H9 (cell line): ENCODE measurements at regions not wholly inside any gene's neighbourhood (a gene's known extent, or its start where the extent isn't known, plus 50 kb on each side); places are given as distances from the start of the nearest gene placed in this dataset.

ENCODE experiments used
- DNase-seq: peaks from one replicate; pipeline ENCODE4 v3.0.0-alpha.2; 2017
- H2AFZ ChIP-seq: one replicate; pipeline ENCODE4 v1.6.1; 2013; ENCODE audit warnings: mild to moderate bottlenecking, low read length, control low read depth, moderate library complexity
- H2AK5ac ChIP-seq: 2 replicates; pipeline ENCODE4 v1.6.1; 2013; ENCODE audit warnings: low read length, control low read depth, mixed read lengths; ENCODE audit not compliant: insufficient read length
- H2BK120ac ChIP-seq: one replicate; pipeline ENCODE4 v1.6.1; 2013; ENCODE audit warnings: low read depth, mild to moderate bottlenecking, low read length, control low read depth, inconsistent platforms; ENCODE audit not compliant: poor library complexity, severe bottlenecking
- H2BK12ac ChIP-seq: 2 replicates; pipeline ENCODE4 v1.6.1; 2013; ENCODE audit warnings: low read length, control low read depth, mixed read lengths, low read depth; ENCODE audit not compliant: insufficient read length
- H2BK15ac ChIP-seq: 2 replicates; pipeline ENCODE4 v1.6.1; 2013; ENCODE audit warnings: low read depth, low read length, control low read depth
- H2BK20ac ChIP-seq: one replicate; pipeline ENCODE4 v1.6.1; 2013; ENCODE audit warnings: low read depth, mild to moderate bottlenecking, low read length, control low read depth, inconsistent platforms; ENCODE audit not compliant: poor library complexity, severe bottlenecking
- H2BK5ac ChIP-seq: 2 replicates; pipeline ENCODE4 v1.6.1; 2013; ENCODE audit warnings: low read length, control low read depth, mixed read lengths; ENCODE audit not compliant: insufficient read length
- H3K14ac ChIP-seq: 2 replicates; pipeline ENCODE4 v1.6.1; 2013; ENCODE audit warnings: low read length, control low read depth; ENCODE audit not compliant: insufficient read depth
- H3K18ac ChIP-seq: 2 replicates; pipeline ENCODE4 v1.6.1; 2013; ENCODE audit warnings: low read depth, mild to moderate bottlenecking, mixed read lengths, low read length, control low read depth; ENCODE audit not compliant: insufficient read length
- H3K23ac ChIP-seq: 2 replicates; pipeline ENCODE4 v1.6.1; 2013; ENCODE audit warnings: low read length, control low read depth, mixed read lengths, low read depth; ENCODE audit not compliant: insufficient read length
- H3K23me2 ChIP-seq: 2 replicates; pipeline ENCODE4 v1.6.1; 2013; ENCODE audit warnings: low read depth, mild to moderate bottlenecking, mixed read lengths, low read length, control low read depth; ENCODE audit not compliant: insufficient read length, poor library complexity, severe bottlenecking
- H3K27ac ChIP-seq: 2 replicates; pipeline ENCODE4 v1.5.1; 2013; ENCODE audit warnings: low read length, control low read depth, mixed read lengths, low read depth; ENCODE audit not compliant: insufficient read length
- H3K27me3 ChIP-seq: 2 replicates; pipeline ENCODE4 v1.6.1; 2013; ENCODE audit warnings: low read length, control low read depth, inconsistent platforms; ENCODE audit not compliant: insufficient read depth
- H3K4ac ChIP-seq: 2 replicates; pipeline ENCODE4 v1.6.1; 2013; ENCODE audit warnings: low read depth, mild to moderate bottlenecking, control low read depth, inconsistent platforms, low read length, moderate library complexity
- H3K4me1 ChIP-seq: 2 replicates; pipeline ENCODE4 v1.6.1; 2013; ENCODE audit warnings: low read length, control low read depth, inconsistent platforms; ENCODE audit not compliant: insufficient read depth
- H3K4me2 ChIP-seq: 2 replicates; pipeline ENCODE4 v1.6.1; 2013; ENCODE audit warnings: low read length, control low read depth, mixed read lengths; ENCODE audit not compliant: insufficient read length, insufficient read depth
- H3K56ac ChIP-seq: 2 replicates; pipeline ENCODE4 v1.6.1; 2013; ENCODE audit warnings: low read depth, mild to moderate bottlenecking, mixed read lengths, low read length, control low read depth; ENCODE audit not compliant: insufficient read length
- H3K79me1 ChIP-seq: 2 replicates; pipeline ENCODE4 v1.6.1; 2013; ENCODE audit warnings: low read depth, mild to moderate bottlenecking, moderate library complexity, low read length, control low read depth, inconsistent platforms; ENCODE audit not compliant: insufficient read depth, poor library complexity, severe bottlenecking
- H3K79me2 ChIP-seq: 2 replicates; pipeline ENCODE4 v1.6.1; 2013; ENCODE audit warnings: low read length, control low read depth, inconsistent platforms; ENCODE audit not compliant: insufficient read depth
- H3K9ac ChIP-seq: 2 replicates; pipeline ENCODE4 v1.6.1; 2013; ENCODE audit warnings: low read length, control low read depth, mixed read lengths; ENCODE audit not compliant: insufficient read length; ENCODE audit errors: extremely low read depth
- H3K9me3 ChIP-seq: one replicate; pipeline ENCODE4 v1.6.1; 2013; ENCODE audit warnings: low read depth, low read length, inconsistent platforms; ENCODE audit not compliant: control insufficient read depth
- H3T11ph ChIP-seq: one replicate; pipeline ENCODE4 v1.6.1; 2013; ENCODE audit warnings: mild to moderate bottlenecking, low read length, control low read depth, inconsistent platforms
- H4K20me1 ChIP-seq: one replicate; pipeline ENCODE4 v1.6.1; 2013; ENCODE audit not compliant: control insufficient read depth, insufficient read length, insufficient read depth
- H4K5ac ChIP-seq: 2 replicates; pipeline ENCODE4 v1.6.1; 2013; ENCODE audit warnings: low read depth, mild to moderate bottlenecking, mixed read lengths, low read length, control low read depth; ENCODE audit not compliant: insufficient read length
- H4K8ac ChIP-seq: replicated peaks from 2 replicates; pipeline ENCODE4 v1.6.1; 2013; ENCODE audit warnings: low read length, control low read depth, mixed read lengths, low read depth; ENCODE audit not compliant: insufficient read length
- H4K91ac ChIP-seq: 2 replicates; pipeline ENCODE4 v1.6.1; 2013; ENCODE audit warnings: low read depth, mild to moderate bottlenecking, moderate library complexity, mixed read lengths, low read length, control low read depth; ENCODE audit not compliant: insufficient read length
- H3K27ac Mint-ChIP-seq, 3 experiments: 2 replicates in 2 of 3; 3 replicates in 1 of 3; pipeline ENCODE4 v1.8.0; 2020 to 2021; ENCODE audit warnings: mixed read lengths in 3 of 3, mild to moderate bottlenecking in 1 of 3, moderate library complexity in 1 of 3
- H3K27me3 Mint-ChIP-seq: 2 replicates; pipeline ENCODE4 v1.8.0; 2021; ENCODE audit warnings: low read depth, mild to moderate bottlenecking, moderate library complexity, mixed read lengths
- H3K36me3 Mint-ChIP-seq, 3 experiments: 2 replicates in 2 of 3; 3 replicates in 1 of 3; pipeline ENCODE4 v1.8.0; 2020 to 2021; ENCODE audit warnings: low read depth in 3 of 3, mixed read lengths in 3 of 3; ENCODE audit not compliant: insufficient read depth in 1 of 3
- H3K4me1 Mint-ChIP-seq, 2 experiments: 2 replicates each; pipeline ENCODE4 v1.8.0; 2020; ENCODE audit warnings: mixed read lengths in 2 of 2
- H3K4me3 Mint-ChIP-seq, 2 experiments: 2 replicates in 1 of 2; 3 replicates in 1 of 2; pipeline ENCODE4 v1.8.0; 2020 to 2021; ENCODE audit warnings: mild to moderate bottlenecking in 2 of 2, mixed read lengths in 2 of 2, moderate library complexity in 1 of 2
- H3K9me3 Mint-ChIP-seq, 2 experiments: 2 replicates in 1 of 2; 3 replicates in 1 of 2; pipeline ENCODE4 v1.8.0; 2020; ENCODE audit warnings: mild to moderate bottlenecking in 2 of 2, mixed read lengths in 2 of 2, moderate library complexity in 1 of 2
- CTCF ChIP-seq: fragments of 200-600 bp; sonication (generic); conservative IDR thresholded peaks from 3 replicates; pipeline ENCODE4 v1.8.0; 2021; ENCODE audit warnings: antibody characterized with exemption, mild to moderate bottlenecking
- WGBS: extraction: QIAGEN DNeasy Blood & Tissue Kit; methylation state at CpG from one replicate; pipeline ENCODE4 v1.1.7; 2013; ENCODE audit warnings: missing lambda C conversion rate, low lambda C conversion rate, mixed read lengths; ENCODE audit not compliant: insufficient read length; ENCODE audit errors: extremely low coverage; 5-methylcytosine and 5-hydroxymethylcytosine counted together

- Histone ChIP-seq H3K4me2 (no peak overlapping the region), H2AFZ (no peak overlapping the region)
- no peak overlapping the region for H3K27ac Mint-ChIP-seq
Measured at GRCh38 chr9:107210775-107211174, 72.3 kb upstream of the RAD23B start.

More at GRCh38 chr9:107210775-107211174, 72.3 kb upstream of the RAD23B start:
- Histone ChIP-seq H2AK5ac (no peak overlapping the region), H2BK12ac (no peak overlapping the region), H2BK5ac (no peak overlapping the region), H2BK15ac (no peak overlapping the region), H3K56ac (no peak overlapping the region), H2BK20ac (no peak overlapping the region), H3K79me2 (no peaks in the 10 kb centered on the region), H3K9me3 (no peaks in the 10 kb centered on the region), H2BK120ac (no peak overlapping the region), H4K20me1 (no peaks in the 10 kb centered on the region), H3K27ac (no peak overlapping the region), H4K8ac (no peak overlapping the region), H3K4ac (no peak overlapping the region), H3K23me2 (no peaks in the 10 kb centered on the region), H3K18ac (no peak overlapping the region), H3K79me1 (no peaks in the 10 kb centered on the region), H3K9ac (no peak overlapping the region), H3K14ac (no peak overlapping the region), H4K91ac (no peak overlapping the region), H3K27me3 (no peaks in the 10 kb centered on the region), H3K4me1 (no peaks in the 10 kb centered on the region; the same call in 1 of the 2 replicates), H4K5ac (peak overlapping the region; percentile 53), H3K23ac (no peak overlapping the region), H3T11ph (no peak overlapping the region)
- H3K36me3 Mint-ChIP-seq, result no peaks in the 10 kb centered on the region; a peak in 1 of 7 replicates
- H3K4me3 Mint-ChIP-seq, result no peak overlapping the region
- WGBS, result no CpG with 5 or more reads among the region's 6 CpGs
- H3K27me3 Mint-ChIP-seq, result no peaks in the 10 kb centered on the region; the same call in 1 of the 2 replicates
- H3K4me1 Mint-ChIP-seq, result peaks cover 3 to 5% of the 10 kb centered on the region in 2 experiments; a peak in 3 of 4 replicates
- H3K9me3 Mint-ChIP-seq, result no peaks in the 10 kb centered on the region
- no peak for DNase-seq
- no peak for TF ChIP-seq CTCF
